ENCODE measurements at regions not wholly inside any gene's neighbourhood (a gene's known extent, or its start where the extent isn't known, plus 50 kb on each side); places are given as distances from the start of the nearest gene placed in this dataset.

- no peak for DNase-seq
- Mint-ChIP-seq H3K9me3 (no peaks in the 10 kb centered on the region), H3K4me1 (no peaks in the 10 kb centered on the region), H3K27ac (no peak overlapping the region), H3K36me3 (no peaks in the 10 kb centered on the region), H3K27me3 (no peaks in the 10 kb centered on the region), H3K4me3 (no peak overlapping the region)
- CTCF ChIA-PET, result no interaction called here
These were observed 109.1 kb upstream of the ELL2 start for GRCh38 chr5:96070622-96071225.

GRCh38 chr5:96067894-96068614, 106.4 kb upstream of the ELL2 start:
- H3K27ac Mint-ChIP-seq, result no peak overlapping the region
- H3K27me3 Mint-ChIP-seq, result no peaks in the 10 kb centered on the region
- no peak for DNase-seq
- H3K36me3 Mint-ChIP-seq, result no peaks in the 10 kb centered on the region
- CTCF ChIA-PET, result no interaction called here
- no peak overlapping the region for H3K4me3 Mint-ChIP-seq
- H3K4me1 Mint-ChIP-seq, result no peaks in the 10 kb centered on the region
- H3K9me3 Mint-ChIP-seq, result no peaks in the 10 kb centered on the region

GRCh38 chr5:96067251-96067650, 105.6 kb upstream of the ELL2 start:
- Mint-ChIP-seq H3K4me1 (no peaks in the 10 kb centered on the region), H3K4me3 (no peak overlapping the region), H3K36me3 (no peaks in the 10 kb centered on the region), H3K9me3 (no peaks in the 10 kb centered on the region), H3K27me3 (no peaks in the 10 kb centered on the region), H3K27ac (no peak overlapping the region)
- no peak for DNase-seq
- CTCF ChIA-PET, result no interaction called here

- Mint-ChIP-seq H3K4me1 (no peaks in the 10 kb centered on the region), H3K4me3 (no peak overlapping the region), H3K9me3 (no peaks in the 10 kb centered on the region), H3K36me3 (no peaks in the 10 kb centered on the region), H3K27me3 (no peaks in the 10 kb centered on the region), H3K27ac (no peak overlapping the region)
- no peak for DNase-seq
- CTCF ChIA-PET, result interaction anchor here (0.7 kb wide), 1 partner anchor 204 kb away, joined by 3 read pairs; no protein-coding TSS in a partner anchor
These were observed 104.7 kb upstream of the ELL2 start for GRCh38 chr5:96066386-96066719.

GRCh38 chr5:96065685-96066385, 104.2 kb upstream of the ELL2 start:
- Mint-ChIP-seq H3K9me3 (no peaks in the 10 kb centered on the region), H3K4me3 (no peak overlapping the region), H3K27ac (no peak overlapping the region), H3K36me3 (no peaks in the 10 kb centered on the region), H3K27me3 (no peaks in the 10 kb centered on the region), H3K4me1 (no peaks in the 10 kb centered on the region)
- CTCF ChIA-PET, result interaction anchor here (0.7 to 2.0 kb wide), 3 partner anchors 10 to 203 kb away, joined by 3 to 6 read pairs (median 3); no protein-coding TSS in a partner anchor
- no peak for DNase-seq

GRCh38 chr5:96064877-96065276, 103.2 kb upstream of the ELL2 start:
- no peak overlapping the region for H3K27ac Mint-ChIP-seq
- CTCF ChIA-PET, result interaction anchor here (1.2 to 2.0 kb wide), 2 partner anchors 11 kb away, joined by 3 to 6 read pairs; no protein-coding TSS in a partner anchor

GRCh38 chr5:96062836-96063235, 101.2 kb upstream of the ELL2 start:
- no peak for DNase-seq
- Mint-ChIP-seq H3K27me3 (no peaks in the 10 kb centered on the region), H3K27ac (no peak overlapping the region), H3K36me3 (no peaks in the 10 kb centered on the region), H3K4me3 (no peak overlapping the region), H3K4me1 (no peaks in the 10 kb centered on the region), H3K9me3 (no peaks in the 10 kb centered on the region)
- CTCF ChIA-PET, result no interaction called here

More at GRCh38 chr5:96064877-96065276, 103.2 kb upstream of the ELL2 start:
- H3K27me3 Mint-ChIP-seq, result no peaks in the 10 kb centered on the region
- H3K4me1 Mint-ChIP-seq, result no peaks in the 10 kb centered on the region
- H3K9me3 Mint-ChIP-seq, result no peaks in the 10 kb centered on the region
- no peaks in the 10 kb centered on the region for H3K36me3 Mint-ChIP-seq
- H3K4me3 Mint-ChIP-seq, result no peak overlapping the region
- DNase-seq, result no peak

- Mint-ChIP-seq H3K27ac (no peak overlapping the region), H3K36me3 (no peaks in the 10 kb centered on the region), H3K9me3 (no peaks in the 10 kb centered on the region), H3K4me3 (no peak overlapping the region), H3K4me1 (no peaks in the 10 kb centered on the region), H3K27me3 (no peaks in the 10 kb centered on the region)
- CTCF ChIA-PET, result no interaction called here
- no peak for DNase-seq
These were observed 96.4 kb upstream of the ELL2 start for GRCh38 chr5:96058084-96058483.

- no peaks in the 10 kb centered on the region for H3K4me1 Mint-ChIP-seq
- CTCF ChIA-PET, result interaction anchor here (2.5 kb wide), 1 partner anchor 11 kb away, joined by 6 read pairs; no protein-coding TSS in a partner anchor
- no peaks in the 10 kb centered on the region for H3K36me3 Mint-ChIP-seq
- no peak for DNase-seq
- H3K27me3 Mint-ChIP-seq, result no peaks in the 10 kb centered on the region
- H3K4me3 Mint-ChIP-seq, result no peak overlapping the region
- H3K27ac Mint-ChIP-seq, result no peak overlapping the region
- H3K9me3 Mint-ChIP-seq, result no peaks in the 10 kb centered on the region
These were observed 92.8 kb upstream of the ELL2 start for GRCh38 chr5:96054311-96055030.

- Mint-ChIP-seq H3K4me3 (no peak overlapping the region), H3K36me3 (no peaks in the 10 kb centered on the region), H3K27me3 (no peaks in the 10 kb centered on the region), H3K4me1 (no peaks in the 10 kb centered on the region), H3K27ac (no peak overlapping the region), H3K9me3 (no peaks in the 10 kb centered on the region)
- DNase-seq, result no peak
- CTCF ChIA-PET, result interaction anchor here (2.5 kb wide), 1 partner anchor 12 kb away, joined by 6 read pairs; no protein-coding TSS in a partner anchor
These were observed 91.5 kb upstream of the ELL2 start for GRCh38 chr5:96053063-96053735.

- Mint-ChIP-seq H3K9me3 (no peaks in the 10 kb centered on the region), H3K4me1 (no peaks in the 10 kb centered on the region), H3K27me3 (no peaks in the 10 kb centered on the region), H3K27ac (no peak overlapping the region), H3K36me3 (no peaks in the 10 kb centered on the region), H3K4me3 (no peak overlapping the region)
- CTCF ChIA-PET, result no interaction called here
- DNase-seq, result no peak
These were observed 90.7 kb upstream of the ELL2 start for GRCh38 chr5:96052374-96052773.

- CTCF ChIA-PET, result no interaction called here
- no peak for DNase-seq
- H3K36me3 Mint-ChIP-seq, result no peaks in the 10 kb centered on the region
- H3K4me3 Mint-ChIP-seq, result no peak overlapping the region
- no peaks in the 10 kb centered on the region for H3K9me3 Mint-ChIP-seq
- H3K4me1 Mint-ChIP-seq, result no peaks in the 10 kb centered on the region
- no peaks in the 10 kb centered on the region for H3K27me3 Mint-ChIP-seq
- no peak overlapping the region for H3K27ac Mint-ChIP-seq
These were observed 89.8 kb upstream of the ELL2 start for GRCh38 chr5:96051401-96051830.

- H3K4me3 Mint-ChIP-seq, result no peak overlapping the region
- no peaks in the 10 kb centered on the region for H3K4me1 Mint-ChIP-seq
- no peak for DNase-seq
- no peaks in the 10 kb centered on the region for H3K9me3 Mint-ChIP-seq
- no peak overlapping the region for H3K27ac Mint-ChIP-seq
- CTCF ChIA-PET, result no interaction called here
- H3K27me3 Mint-ChIP-seq, result no peaks in the 10 kb centered on the region
- H3K36me3 Mint-ChIP-seq, result no peaks in the 10 kb centered on the region
These were observed 88.7 kb upstream of the ELL2 start for GRCh38 chr5:96050273-96050880.
